Thoracic aorta (tissue), 2 donors: ENCODE measurements at regions not wholly inside any gene's neighbourhood (a gene's known extent, or its start where the extent isn't known, plus 50 kb on each side); places are given as distances from the start of the nearest gene placed in this dataset.

Experiments used
- ATAC-seq: fragments of 150-250 bp; one replicate; pipeline ENCODE4 v1.8.0; 2017; ENCODE audit warnings: low read depth; ENCODE audit not compliant: insufficient number of reproducible peaks, low FRiP score
- DNase-seq: peaks from one replicate; pipeline ENCODE4 v3.0.0-alpha.2; 2020; ENCODE audit warnings: low spot score
- H3K27ac ChIP-seq, 2 donors: fragments of 200-600 bp; sonication (generic); 1 replicate in 1 of 2; 2 replicates in 1 of 2; pipeline ENCODE4 v1.5.1; 2016; ENCODE audit warnings: mild to moderate bottlenecking in 2 of 2, moderate library complexity in 2 of 2
- H3K27me3 ChIP-seq: fragments of 200-600 bp; sonication (generic); replicated peaks from 2 replicates; pipeline ENCODE4 v1.6.0; 2016; ENCODE audit warnings: mild to moderate bottlenecking; ENCODE audit not compliant: insufficient read depth
- H3K36me3 ChIP-seq: fragments of 200-600 bp; sonication (generic); one replicate; pipeline ENCODE4 v1.5.1; 2016
- H3K4me1 ChIP-seq, 2 donors: fragments of 200-600 bp; sonication (generic); 1 replicate in 1 of 2; 2 replicates in 1 of 2; pipeline versions ENCODE4 v1.5.1 to v1.6.0; 2016; ENCODE audit warnings: low read depth in 2 of 2, mild to moderate bottlenecking in 1 of 2; ENCODE audit not compliant: control insufficient read depth in 1 of 2
- H3K4me3 ChIP-seq: fragments of 200-600 bp; sonication (generic); 2 replicates; pipeline ENCODE4 v1.5.1; 2016; ENCODE audit warnings: mild to moderate bottlenecking
- H3K9me3 ChIP-seq: fragments of 200-600 bp; sonication (generic); 2 replicates; pipeline ENCODE4 v1.5.1; 2016
- CTCF ChIP-seq: fragments of 200-600 bp; sonication (generic); IDR thresholded peaks from one replicate; pipeline ENCODE4 v1.5.1; 2019; ENCODE audit warnings: antibody characterized with exemption

GRCh38 chr13:83298617-83299016, 583.7 kb downstream of the SLITRK1 start:
- H3K9me3 ChIP-seq: no peaks in the 10 kb centered on the region
- TF ChIP-seq CTCF: no peak
- H3K36me3 ChIP-seq: no peaks in the 10 kb centered on the region
- no peaks in the 10 kb centered on the region for H3K4me1 ChIP-seq
- no peak overlapping the region for H3K27ac ChIP-seq
- ATAC-seq: no peak
- no peaks in the 10 kb centered on the region for H3K27me3 ChIP-seq
- no peak overlapping the region for H3K4me3 ChIP-seq
- no peak for DNase-seq

GRCh38 chr13:83297586-83298290, 584.5 kb downstream of the SLITRK1 start:
- ATAC-seq (no peak), DNase-seq (no peak)
- H3K27ac ChIP-seq: no peak overlapping the region
- no peak for TF ChIP-seq CTCF
- H3K9me3 ChIP-seq: no peaks in the 10 kb centered on the region
- H3K4me3 ChIP-seq: no peak overlapping the region
- H3K27me3 ChIP-seq: no peaks in the 10 kb centered on the region
- H3K4me1 ChIP-seq: no peaks in the 10 kb centered on the region
- H3K36me3 ChIP-seq: no peaks in the 10 kb centered on the region

- no peaks in the 10 kb centered on the region for H3K4me1 ChIP-seq
- H3K4me3 ChIP-seq: no peak overlapping the region
- DNase-seq: no peak
- ATAC-seq: no peak
- no peak for TF ChIP-seq CTCF
- no peaks in the 10 kb centered on the region for H3K27me3 ChIP-seq
- H3K9me3 ChIP-seq: no peaks in the 10 kb centered on the region
- H3K27ac ChIP-seq: no peak overlapping the region
- no peaks in the 10 kb centered on the region for H3K36me3 ChIP-seq
These were observed 586.6 kb downstream of the SLITRK1 start for GRCh38 chr13:83295686-83296085.

- H3K36me3 ChIP-seq: no peaks in the 10 kb centered on the region
- no peaks in the 10 kb centered on the region for H3K4me1 ChIP-seq
- no peak for TF ChIP-seq CTCF
- no peaks in the 10 kb centered on the region for H3K27me3 ChIP-seq
- H3K9me3 ChIP-seq: no peaks in the 10 kb centered on the region
- H3K4me3 ChIP-seq: no peak overlapping the region
- no peak for ATAC-seq
- H3K27ac ChIP-seq: no peak overlapping the region
- no peak for DNase-seq
These were observed 595.5 kb downstream of the SLITRK1 start for GRCh38 chr13:83286737-83287136.

GRCh38 chr13:83281654-83282053, 600.6 kb downstream of the SLITRK1 start:
- Histone ChIP-seq H3K4me3 (no peak overlapping the region), H3K36me3 (no peaks in the 10 kb centered on the region), H3K27me3 (no peaks in the 10 kb centered on the region), H3K27ac (no peak overlapping the region), H3K4me1 (no peaks in the 10 kb centered on the region), H3K9me3 (no peaks in the 10 kb centered on the region)
- DNase-seq (no peak), ATAC-seq (no peak)
- TF ChIP-seq CTCF: no peak
